Glomerular visceral epithelial cell (primary cell): ENCODE measurements at regions not wholly inside any gene's neighbourhood (a gene's known extent, or its start where the extent isn't known, plus 50 kb on each side); places are given as distances from the start of the nearest gene placed in this dataset.
"Not testable (repeated sequence)": the region's sequence is repeated elsewhere in the genome, so short reads cannot be mapped to it uniquely, and the experiment has no call there.

Experiments
- DNase-seq: peaks from one replicate; pipeline ENCODE4 v3.0.0-alpha.2; 2016; ENCODE audit errors: extremely low spot score

GRCh38 chr6:93183531-93183972 lies 235.8 kb downstream of the EPHA7 start:
- DNase-seq: no peak

- DNase-seq: no peak
These were observed 236.3 kb downstream of the EPHA7 start for GRCh38 chr6:93182938-93183479.

DNA sequence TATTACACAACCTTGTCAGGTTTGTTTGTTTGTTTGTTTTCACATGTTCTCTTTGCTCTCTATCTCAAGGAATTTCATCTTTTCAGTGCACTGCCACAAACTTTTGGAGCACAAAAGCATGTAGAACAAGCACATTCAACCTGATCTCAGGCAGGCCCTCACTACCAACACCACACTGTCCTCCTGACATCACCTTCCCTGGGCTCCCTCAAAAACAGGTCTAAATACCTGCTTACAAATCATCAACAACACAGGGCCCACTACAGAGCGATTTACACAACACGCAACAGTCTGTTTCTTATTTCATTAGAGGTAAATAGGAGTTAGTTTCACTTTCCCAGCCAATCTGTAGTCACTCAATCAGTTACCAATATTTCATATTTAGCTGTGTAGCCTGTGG lies 241.4 kb downstream of the EPHA7 start:
- DNase-seq: no peak

GRCh38 chr6:93177438-93177837 lies 241.9 kb downstream of the EPHA7 start:
- DNase-seq: no peak

DNA sequence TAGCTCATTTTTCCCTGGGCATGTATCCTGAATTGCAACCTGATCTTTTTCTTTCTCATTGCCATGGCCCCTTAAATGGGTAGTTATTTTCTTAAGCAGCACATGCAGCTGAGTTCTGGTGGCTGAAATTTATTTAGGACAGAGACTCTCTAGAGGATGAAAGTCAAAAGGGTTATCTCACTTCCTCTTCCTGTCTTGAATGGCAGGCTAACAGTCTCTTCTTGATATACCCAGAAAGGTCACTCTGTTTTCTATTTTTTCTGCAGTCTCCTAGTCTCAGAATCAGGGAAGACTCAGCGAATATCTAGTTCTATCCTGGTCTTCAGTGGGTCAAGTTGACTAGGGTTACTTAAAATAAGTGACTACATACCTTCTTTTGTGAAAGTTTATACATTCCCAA lies 243.3 kb downstream of the EPHA7 start:
- DNase-seq: no peak

- not testable (repeated sequence) for DNase-seq
These were observed 245.8 kb downstream of the EPHA7 start for GRCh38 chr6:93173573-93173972.

DNA sequence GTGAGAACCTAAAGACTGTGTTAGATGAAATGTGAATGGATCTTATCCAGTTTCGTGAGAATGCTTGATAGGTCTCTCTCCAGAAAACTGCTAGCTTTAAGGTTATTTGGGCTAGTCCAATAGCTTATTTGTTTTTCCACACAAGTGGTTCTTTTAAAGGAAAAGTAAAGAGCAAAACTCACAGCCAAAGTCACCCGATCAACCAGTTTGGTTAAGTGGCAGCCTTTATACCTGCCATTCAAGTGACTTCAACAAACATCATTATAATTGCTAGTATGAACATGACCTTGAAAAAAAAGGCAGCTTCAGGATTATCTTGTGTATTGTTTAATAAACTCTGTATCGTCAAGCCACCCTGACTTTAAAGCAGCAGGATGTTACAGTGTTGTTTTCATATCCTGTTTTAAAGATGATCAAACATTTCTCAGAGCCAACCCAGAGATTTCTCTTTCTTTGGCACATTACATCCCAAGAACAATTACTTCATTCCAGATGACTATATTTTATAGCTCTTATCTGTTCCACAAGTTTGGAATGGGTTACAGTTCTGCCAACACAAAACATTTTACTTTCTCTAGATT lies 253.4 kb downstream of the EPHA7 start:
- no peak for DNase-seq

DNA sequence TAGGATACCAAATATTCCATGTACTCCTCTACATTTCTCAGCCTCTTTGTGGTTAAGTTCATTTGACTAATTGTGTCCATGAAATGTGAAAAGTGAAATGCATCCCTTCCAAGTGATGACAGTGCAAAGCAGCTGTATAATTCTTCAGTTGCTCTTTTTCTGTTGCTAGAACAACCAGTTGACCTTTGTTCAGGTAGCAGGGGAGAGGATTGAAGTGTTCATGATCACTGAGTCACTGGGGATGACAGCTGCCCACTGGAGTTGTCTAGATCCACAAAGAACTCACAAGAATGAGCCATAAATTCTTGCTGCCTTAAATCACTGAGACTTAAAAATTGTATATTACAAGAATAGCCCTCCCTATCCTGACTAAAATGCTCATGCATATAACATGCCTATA lies 254.6 kb downstream of the EPHA7 start:
- peak; percentile 20 for DNase-seq

- no peak for DNase-seq
These were observed 256.2 kb downstream of the EPHA7 start for GRCh38 chr6:93163146-93163545.

DNA sequence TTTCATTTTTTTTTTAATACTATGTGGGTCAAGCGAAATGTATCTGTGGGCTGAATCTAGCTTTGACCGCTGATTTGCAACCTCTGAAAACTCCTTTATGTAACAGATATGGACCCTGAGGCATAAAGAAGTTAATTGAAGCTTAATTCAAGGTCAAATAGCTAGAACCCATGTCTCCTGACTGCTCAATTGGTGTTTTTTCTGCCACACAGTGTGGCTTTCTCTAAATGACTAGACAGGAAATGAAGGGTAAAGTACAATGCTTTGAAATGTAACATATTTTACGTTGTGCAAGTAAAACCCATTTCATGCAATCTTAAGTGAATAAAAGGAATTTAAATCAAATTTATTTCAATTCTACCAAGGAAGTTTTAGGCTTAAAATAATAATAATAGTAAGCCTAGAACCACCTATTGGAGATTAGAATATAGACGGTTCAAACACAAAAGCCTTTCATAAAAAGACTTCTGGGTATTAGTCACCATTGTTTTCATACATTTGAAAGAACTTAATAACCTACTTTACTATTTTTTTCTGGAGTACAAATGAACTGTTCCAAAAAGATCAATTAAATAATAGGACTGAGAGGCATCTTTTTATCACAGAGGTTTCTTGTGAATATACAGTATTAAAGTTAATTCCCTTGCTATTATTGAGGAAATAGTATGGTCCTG lies 279.8 kb downstream of the EPHA7 start:
- DNase-seq: no peak

DNA sequence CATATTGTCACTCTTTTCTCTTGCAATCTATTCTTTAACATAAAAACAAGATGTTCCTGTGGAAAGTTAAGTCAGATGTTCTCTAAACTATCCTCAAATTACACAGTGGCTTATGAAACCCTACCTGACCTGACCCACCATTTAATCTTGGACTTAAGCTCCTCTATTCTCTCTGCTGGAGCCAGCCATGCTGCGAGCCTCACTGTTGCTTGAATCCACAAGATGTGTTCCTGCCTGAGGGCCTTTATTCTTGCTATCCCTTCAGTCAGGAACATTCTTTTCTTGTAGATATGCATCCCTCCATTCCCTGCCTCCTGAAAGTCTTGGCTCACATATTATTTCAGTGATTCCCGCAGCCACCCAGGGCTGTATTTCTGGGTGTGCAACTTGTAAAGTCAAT lies 283.2 kb downstream of the EPHA7 start:
- no peak for DNase-seq

GRCh38 chr6:93124006-93124632 lies 295.2 kb downstream of the EPHA7 start:
- no peak for DNase-seq

DNA sequence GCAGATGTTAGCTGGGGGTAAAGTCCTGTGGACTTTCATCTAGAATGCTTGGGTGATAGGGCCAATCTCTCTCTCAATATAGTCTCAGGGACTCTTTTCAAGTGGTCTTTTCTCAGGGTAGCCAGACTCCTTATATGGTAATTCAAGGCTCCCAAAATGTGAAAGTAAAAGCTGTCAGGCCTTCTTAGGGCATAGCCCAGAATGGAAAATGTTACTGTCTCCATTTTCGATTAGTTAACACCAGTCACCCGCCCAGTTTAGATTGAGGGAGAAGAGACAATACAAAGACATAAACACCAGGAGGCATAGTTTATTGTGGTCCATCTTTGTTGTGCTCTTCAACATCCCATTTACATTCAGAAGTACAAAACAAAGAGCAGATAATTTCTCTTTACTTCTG lies 295.8 kb downstream of the EPHA7 start:
- DNase-seq: no peak

- no peak for DNase-seq
These were observed 299.1 kb downstream of the EPHA7 start for GRCh38 chr6:93120154-93120742.

DNA sequence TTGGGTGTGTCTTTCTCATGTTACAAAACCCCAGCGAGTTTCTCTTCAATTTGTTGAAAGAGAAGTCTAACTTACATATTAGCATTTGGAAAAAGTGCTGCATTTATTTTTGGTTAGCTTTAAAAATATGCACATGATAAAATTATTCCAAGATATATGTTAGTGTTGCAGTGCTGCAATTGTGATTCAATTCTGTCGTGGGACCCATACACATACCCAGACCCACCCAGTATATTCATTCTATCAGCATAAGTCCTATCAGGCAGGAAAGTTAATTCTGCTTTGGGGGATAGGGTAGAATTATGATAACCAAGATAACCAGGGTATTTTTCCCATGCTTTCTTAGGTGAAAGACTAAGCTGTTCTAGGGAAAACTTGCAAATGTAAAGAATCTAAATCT lies 313.5 kb downstream of the EPHA7 start:
- DNase-seq: no peak

GRCh38 chr6:93105017-93105416 lies 314.3 kb downstream of the EPHA7 start:
- DNase-seq: no peak

GRCh38 chr6:93104195-93104817 lies 315.1 kb downstream of the EPHA7 start:
- DNase-seq: no peak

DNA sequence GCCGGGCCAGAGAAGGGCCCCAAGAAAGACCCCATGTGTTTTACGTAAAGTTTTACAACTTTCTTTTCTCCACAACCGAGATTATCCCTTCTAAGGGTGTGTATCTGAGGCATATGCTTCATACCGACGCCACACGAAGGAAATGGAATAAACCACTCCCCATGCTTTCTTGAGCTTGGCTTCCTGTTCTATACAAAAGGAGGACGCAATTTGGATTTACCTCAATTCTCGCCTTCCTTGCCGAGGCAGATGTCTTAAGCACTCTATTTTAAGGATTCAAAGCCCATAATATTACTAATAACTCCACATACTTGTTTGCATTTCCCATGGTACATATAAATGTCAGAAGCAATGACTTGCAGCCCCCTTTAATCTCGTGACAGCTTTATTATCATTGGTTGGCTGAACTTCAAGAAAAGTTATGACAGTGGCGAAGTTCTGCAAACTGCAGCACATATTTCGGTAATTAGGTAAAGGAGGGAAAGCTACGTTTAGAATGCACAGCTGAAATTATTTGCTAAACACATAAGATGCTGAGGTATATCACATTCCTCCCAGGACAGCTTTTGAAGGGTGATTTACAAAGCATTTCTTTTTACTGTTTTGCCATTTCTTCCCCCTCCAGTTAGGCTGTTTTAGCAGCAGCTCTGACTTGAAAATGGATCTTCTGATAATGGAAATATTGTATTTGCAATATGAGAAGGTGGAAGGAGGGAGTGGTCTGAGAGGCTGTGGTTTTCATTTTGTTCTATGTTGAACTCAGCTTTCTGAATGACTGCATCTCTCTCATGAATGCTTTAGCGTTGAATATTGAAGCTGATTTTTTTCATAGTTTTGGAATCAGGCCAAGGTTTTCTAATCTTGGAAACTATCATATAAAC lies 330.5 kb downstream of the EPHA7 start:
- no peak for DNase-seq

GRCh38 chr6:93087606-93088005 lies 331.8 kb downstream of the EPHA7 start:
- DNase-seq: no peak

GRCh38 chr6:93086351-93086750 lies 333.0 kb downstream of the EPHA7 start:
- no peak for DNase-seq
